CD1c-positive myeloid dendritic cell (primary cell): ENCODE measurements at regions not wholly inside any gene's neighbourhood (a gene's known extent, or its start where the extent isn't known, plus 50 kb on each side); places are given as distances from the start of the nearest gene placed in this dataset.

Experiments
- DNase-seq: peaks from one replicate; pipeline ENCODE4 v3.0.0-alpha.2; 2016; ENCODE audit errors: extremely low spot score

DNA sequence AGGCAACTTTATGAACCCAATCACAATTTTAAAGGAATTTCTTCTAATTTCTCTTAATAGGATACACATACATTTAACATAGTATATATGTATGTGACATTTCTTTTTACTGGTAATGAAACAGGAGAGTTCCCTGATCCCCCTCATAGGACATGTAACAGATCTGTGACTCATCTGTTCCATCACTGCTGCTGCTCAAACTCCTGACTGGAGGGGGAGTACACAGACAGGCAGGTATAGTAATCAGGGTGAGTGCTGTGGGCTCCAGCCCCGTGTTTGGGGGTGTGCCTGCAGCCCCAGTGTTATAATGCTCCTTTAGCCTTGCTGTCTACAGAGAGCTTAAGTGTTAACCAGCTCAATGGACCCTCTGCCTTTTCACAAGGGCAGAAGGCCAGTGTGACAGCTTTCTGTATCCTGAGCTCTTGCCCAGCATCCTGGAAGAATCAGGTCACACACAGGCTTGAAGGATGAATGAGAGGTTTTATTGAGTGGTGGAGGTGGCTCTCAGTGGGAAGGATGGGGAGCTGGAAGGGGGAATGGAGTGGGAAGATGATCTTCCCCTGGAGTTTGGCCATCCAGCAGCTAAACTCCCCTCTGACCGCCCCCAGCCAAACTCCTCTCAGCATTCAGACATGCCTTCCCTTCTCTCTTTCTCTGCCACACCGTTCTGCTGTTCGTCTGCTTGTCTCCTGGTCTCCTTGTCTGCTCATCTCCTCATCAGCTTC, 161.3 kb downstream of the ZNF608 start:
- no peak for DNase-seq

DNA sequence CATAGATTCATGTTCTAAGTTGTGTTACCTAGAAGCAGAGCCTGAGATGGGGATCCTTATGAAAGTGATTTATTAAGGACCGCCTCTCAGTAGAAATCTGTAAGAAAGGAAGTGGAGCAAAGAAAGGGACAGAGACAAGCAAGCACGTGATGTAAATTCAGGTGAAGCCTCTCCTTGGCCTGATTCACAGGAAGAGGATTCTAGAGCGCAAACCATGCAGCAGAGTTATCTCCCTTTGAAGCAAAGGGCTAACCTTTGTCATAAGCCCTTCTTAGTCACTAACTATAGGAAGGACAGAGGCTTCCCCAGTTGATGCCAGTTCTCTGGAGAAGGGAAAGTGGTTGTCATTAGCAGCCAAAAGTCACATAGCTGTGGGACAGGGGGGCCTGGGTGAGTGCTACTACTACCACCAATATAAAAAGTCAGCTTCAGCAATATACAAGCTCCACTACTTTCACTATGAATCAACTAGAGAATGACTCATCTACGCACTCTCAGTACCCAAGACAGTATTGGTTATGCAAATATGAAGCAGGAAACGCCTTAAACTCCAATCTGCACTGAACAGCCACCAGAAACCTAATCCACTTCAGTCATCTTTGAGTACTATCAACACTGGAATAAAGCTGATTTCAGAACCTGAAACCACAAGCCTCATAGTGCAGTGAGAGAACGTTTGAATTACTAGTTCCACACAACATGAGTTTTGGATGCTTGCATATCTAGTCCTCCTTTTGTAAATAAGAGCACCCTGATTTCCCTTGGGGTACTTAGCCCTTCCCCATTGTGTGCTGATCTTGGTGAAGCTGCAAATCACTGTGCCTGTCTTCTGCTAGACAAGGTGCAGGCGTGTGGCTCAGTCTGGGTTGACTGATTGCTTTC, 162.7 kb downstream of the ZNF608 start:
- DNase-seq = peak; percentile 64

DNA sequence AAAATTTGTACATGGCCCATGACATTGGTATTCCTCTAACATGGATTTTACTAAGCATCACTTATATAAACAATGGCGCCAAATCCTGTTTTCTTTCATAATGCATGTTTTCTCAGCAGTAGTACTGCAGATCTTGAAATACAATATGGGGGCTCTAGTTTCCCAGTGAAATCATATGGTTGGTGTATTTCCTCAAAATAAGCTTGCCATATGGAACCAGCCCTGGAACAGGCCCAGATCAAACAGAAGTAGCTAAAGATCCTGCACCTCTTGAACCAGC, 163.9 kb downstream of the ZNF608 start:
- no peak for DNase-seq

- no peak for DNase-seq
Observed at GRCh38 chr5:124581738-124582560, 164.5 kb downstream of the ZNF608 start.

GRCh38 chr5:124580925-124581737, 165.3 kb downstream of the ZNF608 start:
- DNase-seq = no peak

DNA sequence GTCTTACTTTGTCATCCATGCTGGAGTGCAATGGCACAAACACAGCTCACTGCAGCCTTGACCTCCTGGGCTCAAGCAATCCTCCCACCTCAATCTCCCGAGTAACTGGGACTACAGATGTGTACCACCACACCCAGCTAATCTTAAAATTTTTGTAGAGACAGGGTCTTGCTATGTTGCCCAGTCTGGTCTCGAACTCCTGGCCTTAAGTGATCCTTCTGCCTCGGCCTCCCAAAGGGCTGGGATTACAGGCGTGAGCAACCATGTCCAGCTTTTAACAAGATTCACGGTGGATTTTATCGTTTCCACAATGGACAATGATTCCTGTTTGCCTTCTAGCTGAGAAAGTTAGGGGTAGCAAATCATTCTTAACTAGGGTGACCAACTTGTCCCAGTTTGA, 165.9 kb downstream of the ZNF608 start:
- DNase-seq = no peak

DNA sequence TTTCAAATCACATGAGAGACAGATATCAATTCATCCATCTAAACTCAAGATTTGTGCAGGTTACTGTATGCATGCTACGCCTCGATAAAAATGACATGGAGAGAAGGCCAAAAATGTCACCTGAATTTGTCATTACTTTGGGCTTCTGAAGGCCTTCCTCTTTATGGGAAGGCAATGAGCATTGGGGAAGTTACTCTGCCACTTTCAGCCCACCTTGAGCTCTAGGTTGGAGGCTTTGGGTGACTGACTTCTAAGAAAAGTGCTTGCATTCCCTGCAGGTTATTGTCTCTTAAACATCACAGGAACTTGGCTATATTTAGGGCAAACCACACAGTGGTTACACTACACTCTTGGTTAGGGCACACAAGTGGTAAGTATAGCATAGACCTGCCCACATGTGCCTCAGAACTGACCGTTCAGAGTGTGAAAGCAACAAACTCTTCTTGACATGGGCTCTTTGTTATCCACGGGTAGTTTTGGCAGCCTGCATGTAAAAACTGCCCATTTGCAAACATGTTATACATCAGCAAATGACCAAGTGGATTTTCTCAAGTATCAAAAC, 169.5 kb downstream of the ZNF608 start:
- DNase-seq = no peak

DNA sequence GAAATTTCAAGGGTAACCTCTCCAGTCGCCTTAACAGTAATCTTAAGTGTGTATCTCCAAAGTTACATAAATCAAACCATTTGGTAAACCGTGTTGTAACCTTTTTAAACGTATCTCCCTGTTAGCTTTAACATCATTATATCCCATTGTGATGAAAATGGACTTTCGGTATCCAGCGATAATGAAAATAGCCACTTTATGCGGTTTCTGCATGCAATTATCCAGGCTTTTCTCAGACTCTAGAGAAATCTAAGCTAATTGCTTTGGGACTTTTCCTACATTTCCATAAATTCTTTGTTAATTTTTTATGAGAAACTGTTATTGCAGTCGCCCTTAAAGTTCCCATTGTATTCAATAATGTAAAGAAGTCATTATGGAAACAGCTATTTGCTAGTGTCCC, 170.7 kb downstream of the ZNF608 start:
- no peak for DNase-seq

- DNase-seq = no peak
Observed at GRCh38 chr5:124574521-124575436, 171.7 kb downstream of the ZNF608 start.

GRCh38 chr5:124572971-124573370, 173.5 kb downstream of the ZNF608 start:
- no peak for DNase-seq

GRCh38 chr5:124570285-124571035, 176.0 kb downstream of the ZNF608 start:
- DNase-seq = no peak

- DNase-seq = no peak
Observed at GRCh38 chr5:124566875-124567450, 179.5 kb downstream of the ZNF608 start.

- no peak for DNase-seq
Observed at GRCh38 chr5:124561451-124561850, 185.0 kb downstream of the ZNF608 start.

DNA sequence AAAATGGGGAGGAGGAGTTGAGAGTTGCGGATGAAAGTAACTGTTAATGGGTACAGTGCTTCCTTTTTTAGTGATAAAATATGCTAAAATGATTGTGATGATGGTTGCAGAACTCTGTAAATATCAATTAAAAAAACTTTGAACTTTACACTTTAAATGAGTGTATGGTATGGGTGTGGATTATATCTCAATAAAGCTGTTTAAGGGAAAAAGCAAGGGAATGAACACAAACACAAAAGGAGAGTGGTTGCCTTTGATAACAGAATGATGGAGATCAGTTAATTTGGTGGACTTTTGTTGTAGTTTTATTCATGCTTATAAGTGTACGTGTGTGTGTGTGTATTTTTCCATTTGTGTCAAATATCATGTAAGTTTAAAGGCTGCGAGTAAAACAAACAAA, 186.1 kb downstream of the ZNF608 start:
- DNase-seq = no peak

- DNase-seq = no peak
Observed at GRCh38 chr5:124557761-124558160, 188.7 kb downstream of the ZNF608 start.

DNA sequence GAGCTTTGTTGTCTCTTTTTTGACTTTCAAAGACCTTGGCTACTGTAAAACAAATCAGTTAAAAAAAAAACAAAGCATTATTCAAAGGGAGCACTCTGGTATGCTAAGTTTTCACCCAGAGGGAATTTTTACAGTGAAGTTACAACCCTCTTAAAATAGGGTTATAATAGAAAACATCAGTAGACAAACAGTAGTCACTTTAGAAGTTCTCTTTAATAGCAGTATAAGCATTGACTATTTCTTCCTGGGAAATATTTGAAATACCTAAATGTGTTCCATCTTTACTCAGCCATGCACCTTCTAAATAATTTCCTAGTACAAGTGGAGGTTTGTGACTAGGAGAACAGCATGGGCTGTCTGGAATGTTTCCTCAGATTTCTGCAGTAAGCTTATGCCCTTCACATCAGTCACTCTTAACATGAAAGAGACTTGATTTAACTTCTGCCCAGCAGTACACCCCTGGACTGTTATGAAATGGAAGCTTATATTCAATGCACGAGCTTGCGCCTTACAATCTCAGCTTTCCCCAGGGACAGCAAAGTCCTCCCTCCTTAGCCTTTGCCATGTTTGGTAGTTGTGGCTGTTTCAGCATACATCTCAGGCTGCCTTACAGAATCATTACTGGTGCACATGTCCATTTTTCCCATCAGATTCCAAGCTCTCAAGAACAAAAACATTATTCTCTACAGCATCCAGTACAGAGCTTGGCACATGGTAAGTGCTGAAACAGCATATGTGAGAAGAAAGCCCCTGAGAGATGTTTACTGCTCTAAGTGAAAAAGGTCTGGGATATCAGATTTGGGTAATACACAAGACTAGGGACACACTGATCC, 191.5 kb downstream of the ZNF608 start:
- no peak for DNase-seq

DNA sequence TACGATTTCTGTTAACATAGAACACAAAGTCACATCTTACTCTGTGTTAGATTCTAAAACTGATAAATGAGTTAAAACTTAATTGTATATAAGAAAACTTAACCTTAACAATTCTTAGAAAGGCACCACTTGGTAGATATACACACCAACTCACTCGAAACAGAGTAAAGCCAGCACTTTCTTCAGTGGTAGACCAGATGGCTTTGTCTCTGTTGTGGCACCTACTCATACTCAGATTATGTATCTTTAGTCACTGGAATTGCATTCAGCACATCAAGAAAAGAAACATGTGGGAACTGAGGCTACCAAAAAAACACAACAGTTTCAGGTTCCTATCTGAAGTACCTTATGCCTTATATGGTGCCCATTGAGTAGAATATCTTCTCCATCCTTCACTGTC, 192.5 kb downstream of the ZNF608 start:
- no peak for DNase-seq

- DNase-seq = no peak
Observed at GRCh38 chr5:124552526-124552925, 193.9 kb downstream of the ZNF608 start.
